ENCODE measurements at regions not wholly inside any gene's neighbourhood (a gene's known extent, or its start where the extent isn't known, plus 50 kb on each side); places are given as distances from the start of the nearest gene placed in this dataset.
A peak's percentile ranks its signal among the peaks of the same experiment; 100 is the strongest.

- ChIA-PET CTCF (interaction anchor here (0.8 to 2.9 kb wide), 4 partner anchors 10 to 70 kb away, joined by 3 to 13 read pairs (median 4); no protein-coding TSS in a partner anchor), POLR2A (interaction anchor here (0.8 to 2.2 kb wide), 8 partner anchors 9 to 1813 kb away, joined by 3 to 20 read pairs (median 4); partner anchors contain the start of gene POP4)
- peak overlapping the region; percentile 75 for H3K4me2 ChIP-seq
- H3K27ac ChIP-seq = peak overlapping the region; percentile 89
- peak overlapping the region; percentile 81 for H3K4me3 ChIP-seq
- ATAC-seq = peak; percentile 93 to 96
- peak; percentile 98 for FAIRE-seq
- peaks cover 8% of the 10 kb centered on the region; the same call in 1 of the 3 replicates for H3K4me1 ChIP-seq
- peak; percentile 97 to 98 for DNase-seq (ENCODE audit: low read depth in 1 of 2, low spot score in 1 of 2)
- under 1% methylated on average over 20 of the region's 20 CpGs for WGBS (ENCODE audit: missing lambda C conversion rate)
- H3K9me3 ChIP-seq = peaks cover 14% of the 10 kb centered on the region; the same call in 2 of the 3 replicates
- TF ChIP-seq KDM5A (IDR thresholded peaks at IDR 0.05) (no peak), HOXB13 (CRISPR knock-in tag; IDR thresholded peaks at IDR 0.05; ENCODE audit: low read depth) (no peak), HDAC2 (IDR thresholded peaks at IDR 0.05) (no peak), CHD4 (IDR thresholded peaks at IDR 0.05; ENCODE audit: borderline replicate concordance) (no peak), MYC (IDR thresholded peaks at IDR 0.05; ENCODE audit: borderline replicate concordance, low read length) (peak; percentile 88), EHMT2 (IDR thresholded peaks at IDR 0.05; ENCODE audit: low read depth) (no peak), ESRRA (IDR thresholded peaks at IDR 0.05; ENCODE audit: borderline replicate concordance, low read length) (no peak), ZSCAN20 (CRISPR knock-in tag; IDR thresholded peaks at IDR 0.05) (no peak), PBX3 (IDR thresholded peaks at IDR 0.05) (0 out of 2 replicates have a peak, but pooled peaks have one; percentile 26), TP53 (CRISPR knock-in tag; IDR thresholded peaks at IDR 0.05) (no peak; the same call in 1 of the 2 replicates), TFCP2L1 (CRISPR knock-in tag; IDR thresholded peaks at IDR 0.05) (no peak), MAFK (IDR thresholded peaks at IDR 0.05; ENCODE audit: partially characterized antibody) (peak; percentile 6), HOXA7 (CRISPR knock-in tag; IDR thresholded peaks at IDR 0.05) (no peak), RNF2 (IDR thresholded peaks at IDR 0.05; ENCODE audit: borderline replicate concordance, low read depth) (no peak), RAD21 (conservative IDR thresholded peaks at IDR 0.05 in 1 of 2, IDR thresholded peaks at IDR 0.05 in 1 of 2) (no peak; a peak in 1 of 5 replicates), PHF8 (IDR thresholded peaks at IDR 0.05; ENCODE audit: borderline replicate concordance, low read depth) (no peak), CEBPB (IDR thresholded peaks at IDR 0.05) (peak in 1 of 2 experiments; percentile 57; a peak in 2 of 4 replicates), NPAS2 (CRISPR knock-in tag; IDR thresholded peaks at IDR 0.05; ENCODE audit: borderline replicate concordance) (no peak), POLR2AphosphoS2 (conservative IDR thresholded peaks at IDR 0.05; ENCODE audit: low read length) (no peak), SMC3 (IDR thresholded peaks at IDR 0.05) (no peak), RCOR1 (IDR thresholded peaks at IDR 0.05; ENCODE audit: low read depth, low read length) (no peak), ZC3H11A (IDR thresholded peaks at IDR 0.05) (no peak), FOSL2 (IDR thresholded peaks at IDR 0.05) (no peak), FOSL2 (CRISPR knock-in tag; IDR thresholded peaks at IDR 0.05) (0 out of 2 replicates have a peak, but pooled peaks have one; percentile 19), MAZ (IDR thresholded peaks at IDR 0.05; ENCODE audit: borderline replicate concordance, low read depth, low read length) (no peak), CHD2 (IDR thresholded peaks at IDR 0.05; ENCODE audit: low read length, partially characterized antibody) (no peak), HES2 (IDR thresholded peaks at IDR 0.05) (no peak), JUNB (IDR thresholded peaks at IDR 0.05) (no peak), RFX5 (IDR thresholded peaks at IDR 0.05) (no peak), EHF (CRISPR knock-in tag; IDR thresholded peaks at IDR 0.05) (no peak), CTCF (IDR thresholded peaks at IDR 0.05) (no peak)
- TF ChIP-seq, protein P1, sequence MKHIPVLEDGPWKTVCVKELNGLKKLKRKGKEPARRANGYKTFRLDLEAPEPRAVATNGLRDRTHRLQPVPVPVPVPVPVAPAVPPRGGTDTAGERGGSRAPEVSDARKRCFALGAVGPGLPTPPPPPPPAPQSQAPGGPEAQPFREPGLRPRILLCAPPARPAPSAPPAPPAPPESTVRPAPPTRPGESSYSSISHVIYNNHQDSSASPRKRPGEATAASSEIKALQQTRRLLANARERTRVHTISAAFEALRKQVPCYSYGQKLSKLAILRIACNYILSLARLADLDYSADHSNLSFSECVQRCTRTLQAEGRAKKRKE (CRISPR knock-in tag; IDR thresholded peaks at IDR 0.05; ENCODE audit: low read depth) = no peak
- TF ChIP-seq, protein P2, sequence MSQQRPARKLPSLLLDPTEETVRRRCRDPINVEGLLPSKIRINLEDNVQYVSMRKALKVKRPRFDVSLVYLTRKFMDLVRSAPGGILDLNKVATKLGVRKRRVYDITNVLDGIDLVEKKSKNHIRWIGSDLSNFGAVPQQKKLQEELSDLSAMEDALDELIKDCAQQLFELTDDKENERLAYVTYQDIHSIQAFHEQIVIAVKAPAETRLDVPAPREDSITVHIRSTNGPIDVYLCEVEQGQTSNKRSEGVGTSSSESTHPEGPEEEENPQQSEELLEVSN (IDR thresholded peaks at IDR 0.05; ENCODE audit: borderline replicate concordance, low read depth) = 0 out of 2 replicates have a peak, but pooled peaks have one; percentile 63
- TF ChIP-seq, protein P3, sequence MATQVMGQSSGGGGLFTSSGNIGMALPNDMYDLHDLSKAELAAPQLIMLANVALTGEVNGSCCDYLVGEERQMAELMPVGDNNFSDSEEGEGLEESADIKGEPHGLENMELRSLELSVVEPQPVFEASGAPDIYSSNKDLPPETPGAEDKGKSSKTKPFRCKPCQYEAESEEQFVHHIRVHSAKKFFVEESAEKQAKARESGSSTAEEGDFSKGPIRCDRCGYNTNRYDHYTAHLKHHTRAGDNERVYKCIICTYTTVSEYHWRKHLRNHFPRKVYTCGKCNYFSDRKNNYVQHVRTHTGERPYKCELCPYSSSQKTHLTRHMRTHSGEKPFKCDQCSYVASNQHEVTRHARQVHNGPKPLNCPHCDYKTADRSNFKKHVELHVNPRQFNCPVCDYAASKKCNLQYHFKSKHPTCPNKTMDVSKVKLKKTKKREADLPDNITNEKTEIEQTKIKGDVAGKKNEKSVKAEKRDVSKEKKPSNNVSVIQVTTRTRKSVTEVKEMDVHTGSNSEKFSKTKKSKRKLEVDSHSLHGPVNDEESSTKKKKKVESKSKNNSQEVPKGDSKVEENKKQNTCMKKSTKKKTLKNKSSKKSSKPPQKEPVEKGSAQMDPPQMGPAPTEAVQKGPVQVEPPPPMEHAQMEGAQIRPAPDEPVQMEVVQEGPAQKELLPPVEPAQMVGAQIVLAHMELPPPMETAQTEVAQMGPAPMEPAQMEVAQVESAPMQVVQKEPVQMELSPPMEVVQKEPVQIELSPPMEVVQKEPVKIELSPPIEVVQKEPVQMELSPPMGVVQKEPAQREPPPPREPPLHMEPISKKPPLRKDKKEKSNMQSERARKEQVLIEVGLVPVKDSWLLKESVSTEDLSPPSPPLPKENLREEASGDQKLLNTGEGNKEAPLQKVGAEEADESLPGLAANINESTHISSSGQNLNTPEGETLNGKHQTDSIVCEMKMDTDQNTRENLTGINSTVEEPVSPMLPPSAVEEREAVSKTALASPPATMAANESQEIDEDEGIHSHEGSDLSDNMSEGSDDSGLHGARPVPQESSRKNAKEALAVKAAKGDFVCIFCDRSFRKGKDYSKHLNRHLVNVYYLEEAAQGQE (IDR thresholded peaks at IDR 0.05) = no peak
Observed at GRCh38 chr19:27793128-27793643, 1419.8 kb downstream of the UQCRFS1 start.

Measured in A549 (cell line).